ENCODE measurements at regions not wholly inside any gene's neighbourhood (a gene's known extent, or its start where the extent isn't known, plus 50 kb on each side); places are given as distances from the start of the nearest gene placed in this dataset.
"Not testable (repeated sequence)": the region's sequence is repeated elsewhere in the genome, so short reads cannot be mapped to it uniquely, and the experiment has no call there.

DNA sequence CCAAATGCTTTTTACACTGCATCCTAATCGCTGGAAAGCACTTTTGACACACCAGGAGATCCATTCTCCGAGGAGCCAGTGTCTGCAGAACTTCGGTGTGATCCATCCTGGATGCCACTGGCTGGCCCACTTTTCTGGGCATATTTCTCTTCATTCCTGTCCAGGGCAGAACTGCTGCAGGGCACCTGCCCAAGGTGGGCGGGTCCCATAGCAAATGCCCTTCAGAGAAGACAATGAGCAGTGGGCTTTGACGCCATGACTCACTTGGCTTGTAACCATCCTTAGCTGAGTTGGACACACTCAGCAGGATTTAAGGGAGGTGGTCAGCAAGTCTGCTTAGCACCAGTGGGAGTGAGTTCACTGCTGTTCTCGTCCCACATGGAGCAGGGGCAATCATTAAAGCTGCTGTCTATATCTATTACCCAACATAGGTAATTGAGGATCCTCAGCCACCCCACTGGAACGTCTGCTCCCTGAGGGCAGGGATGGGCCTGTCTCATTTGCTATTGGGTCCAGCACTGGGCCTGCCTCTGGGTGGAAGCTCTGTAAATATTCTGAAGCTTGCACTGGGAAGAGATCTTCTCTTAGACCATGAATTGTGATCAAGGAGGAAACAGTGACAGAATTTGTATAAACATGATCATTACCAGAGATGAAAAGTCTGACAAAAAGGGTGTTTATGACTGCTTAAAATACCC is 112.7 kb upstream of the IQSEC1 start:
- Histone ChIP-seq H3K9me3 (peaks cover 2% of the 10 kb centered on the region), H3K27me3 (replicated peaks; ENCODE audit: insufficient read depth) (no peaks in the 10 kb centered on the region), H3K27ac (no peak overlapping the region), H3K4me1 (ENCODE audit: control insufficient read depth in 1 of 2, low read depth in 2 of 2) (no peaks in the 10 kb centered on the region), H3K36me3 (no peaks in the 10 kb centered on the region), H3K4me3 (no peak overlapping the region)
- TF ChIP-seq, protein P1, sequence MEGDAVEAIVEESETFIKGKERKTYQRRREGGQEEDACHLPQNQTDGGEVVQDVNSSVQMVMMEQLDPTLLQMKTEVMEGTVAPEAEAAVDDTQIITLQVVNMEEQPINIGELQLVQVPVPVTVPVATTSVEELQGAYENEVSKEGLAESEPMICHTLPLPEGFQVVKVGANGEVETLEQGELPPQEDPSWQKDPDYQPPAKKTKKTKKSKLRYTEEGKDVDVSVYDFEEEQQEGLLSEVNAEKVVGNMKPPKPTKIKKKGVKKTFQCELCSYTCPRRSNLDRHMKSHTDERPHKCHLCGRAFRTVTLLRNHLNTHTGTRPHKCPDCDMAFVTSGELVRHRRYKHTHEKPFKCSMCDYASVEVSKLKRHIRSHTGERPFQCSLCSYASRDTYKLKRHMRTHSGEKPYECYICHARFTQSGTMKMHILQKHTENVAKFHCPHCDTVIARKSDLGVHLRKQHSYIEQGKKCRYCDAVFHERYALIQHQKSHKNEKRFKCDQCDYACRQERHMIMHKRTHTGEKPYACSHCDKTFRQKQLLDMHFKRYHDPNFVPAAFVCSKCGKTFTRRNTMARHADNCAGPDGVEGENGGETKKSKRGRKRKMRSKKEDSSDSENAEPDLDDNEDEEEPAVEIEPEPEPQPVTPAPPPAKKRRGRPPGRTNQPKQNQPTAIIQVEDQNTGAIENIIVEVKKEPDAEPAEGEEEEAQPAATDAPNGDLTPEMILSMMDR (IDR thresholded peaks at IDR 0.05), result no peak
- DNase-seq (ENCODE audit: low spot score), result no peak
- no peak for ATAC-seq (ENCODE audit: insufficient number of reproducible peaks, low FRiP score, low read depth)

- DNase-seq (ENCODE audit: low spot score); H3K36me3 ChIP-seq; H3K27ac ChIP-seq; ATAC-seq (ENCODE audit: insufficient number of reproducible peaks, low FRiP score, low read depth); H3K27me3 ChIP-seq (replicated peaks; ENCODE audit: insufficient read depth); H3K4me3 ChIP-seq; H3K4me1 ChIP-seq (ENCODE audit: control insufficient read depth in 1 of 2, low read depth in 2 of 2): not testable (repeated sequence)
- peaks cover 15% of the 10 kb centered on the region for H3K9me3 ChIP-seq
Observed at GRCh38 chr3:13179582-13180210, 106.5 kb upstream of the IQSEC1 start.

GRCh38 chr3:13179181-13179580 is 106.0 kb upstream of the IQSEC1 start:
- H3K9me3 ChIP-seq, result peaks cover 15% of the 10 kb centered on the region
- H3K27me3 ChIP-seq (replicated peaks; ENCODE audit: insufficient read depth), result no peaks in the 10 kb centered on the region
- H3K27ac ChIP-seq, result no peak overlapping the region
- no peak for ATAC-seq (ENCODE audit: insufficient number of reproducible peaks, low FRiP score, low read depth)
- DNase-seq (ENCODE audit: low spot score), result no peak
- H3K4me3 ChIP-seq, result no peak overlapping the region
- no peaks in the 10 kb centered on the region for H3K4me1 ChIP-seq (ENCODE audit: control insufficient read depth in 1 of 2, low read depth in 2 of 2)
- TF ChIP-seq, protein P1 (IDR thresholded peaks at IDR 0.05), result no peak
- H3K36me3 ChIP-seq, result no peaks in the 10 kb centered on the region

DNA sequence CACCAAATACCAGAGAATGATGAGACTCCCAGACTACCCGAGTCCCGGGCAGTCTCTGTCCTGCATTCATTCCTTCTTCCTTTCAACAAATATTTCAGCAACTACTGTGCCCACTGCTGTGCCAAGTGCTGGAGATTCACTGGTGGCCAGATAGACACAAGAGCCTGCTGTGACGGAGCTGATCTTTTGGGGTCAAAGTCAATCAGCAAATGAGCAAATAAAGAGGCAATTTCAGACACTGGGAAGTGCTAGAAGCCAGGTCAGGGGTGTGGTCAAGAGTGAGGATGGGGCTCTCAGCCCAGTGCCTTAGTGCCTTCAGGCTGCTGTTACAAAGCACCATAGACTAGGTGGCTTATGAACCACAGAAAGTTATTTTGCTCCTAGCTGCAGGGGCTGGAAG is 104.9 kb upstream of the IQSEC1 start:
- H3K9me3 ChIP-seq, result peaks cover 15% of the 10 kb centered on the region
- no peaks in the 10 kb centered on the region for H3K4me1 ChIP-seq (ENCODE audit: control insufficient read depth in 1 of 2, low read depth in 2 of 2)
- no peak overlapping the region for H3K27ac ChIP-seq
- TF ChIP-seq, protein P1 (IDR thresholded peaks at IDR 0.05), result no peak
- H3K27me3 ChIP-seq (replicated peaks; ENCODE audit: insufficient read depth), result no peaks in the 10 kb centered on the region
- H3K36me3 ChIP-seq, result no peaks in the 10 kb centered on the region
- ATAC-seq (ENCODE audit: insufficient number of reproducible peaks, low FRiP score, low read depth) (no peak), DNase-seq (ENCODE audit: low spot score) (no peak)
- no peak overlapping the region for H3K4me3 ChIP-seq

- no peaks in the 10 kb centered on the region for H3K27me3 ChIP-seq (replicated peaks; ENCODE audit: insufficient read depth)
- no peak overlapping the region for H3K27ac ChIP-seq
- ATAC-seq (ENCODE audit: insufficient number of reproducible peaks, low FRiP score, low read depth), result peak; percentile 20
- TF ChIP-seq, protein P1 (IDR thresholded peaks at IDR 0.05), result no peak
- H3K36me3 ChIP-seq, result no peaks in the 10 kb centered on the region
- no peaks in the 10 kb centered on the region for H3K4me1 ChIP-seq (ENCODE audit: control insufficient read depth in 1 of 2, low read depth in 2 of 2)
- H3K4me3 ChIP-seq, result no peak overlapping the region
- peaks cover 15% of the 10 kb centered on the region for H3K9me3 ChIP-seq
- DNase-seq (ENCODE audit: low spot score), result no peak
Observed at GRCh38 chr3:13177641-13178040, 104.4 kb upstream of the IQSEC1 start.
